Lower lobe of right lung (tissue), 2 donors: ENCODE measurements at regions not wholly inside any gene's neighbourhood (a gene's known extent, or its start where the extent isn't known, plus 50 kb on each side); places are given as distances from the start of the nearest gene placed in this dataset.

ENCODE experiments used
- ATAC-seq, 2 donors: fragments of 200-7000 bp; cut with Tn5 transposase; one replicate each; pipeline ENCODE4 v1.9.1; 2020 to 2022; ENCODE audit warnings: mild to moderate bottlenecking in 2 of 2, moderate library complexity in 2 of 2
- DNase-seq: peaks from one replicate; pipeline ENCODE4 v3.0.0-alpha.2; 2020
- H3K27ac ChIP-seq: fragments of 200-600 bp; one replicate; pipeline ENCODE4 v1.8.0; 2022
- H3K27me3 ChIP-seq: fragments of 200-600 bp; one replicate; pipeline ENCODE4 v1.8.0; 2022; ENCODE audit warnings: low read depth
- H3K36me3 ChIP-seq: fragments of 200-600 bp; one replicate; pipeline ENCODE4 v1.8.0; 2022; ENCODE audit warnings: mild to moderate bottlenecking
- H3K4me1 ChIP-seq: fragments of 200-600 bp; one replicate; pipeline ENCODE4 v1.8.0; 2022
- H3K4me3 ChIP-seq: fragments of 200-600 bp; one replicate; pipeline ENCODE4 v1.8.0; 2022; ENCODE audit warnings: mild to moderate bottlenecking
- H3K9me3 ChIP-seq: fragments of 200-600 bp; one replicate; pipeline ENCODE4 v1.8.0; 2022
- CTCF ChIP-seq: fragments of 200-600 bp; IDR thresholded peaks from one replicate; pipeline ENCODE4 v1.8.0; 2022; ENCODE audit warnings: antibody characterized with exemption, mild to moderate bottlenecking
- intact Hi-C: fragments of 100-400 bp; cut with DNase I; formaldehyde crosslinking; loops from one replicate; pipeline ENCODE4 v1.11.0; 2022
- donor health status: DM: no; HTN: yes; CAD: no; lungs with severe emphysema.

- Histone ChIP-seq H3K27ac (no peak overlapping the region), H3K9me3 (no peaks in the 10 kb centered on the region), H3K4me1 (no peaks in the 10 kb centered on the region), H3K4me3 (no peak overlapping the region), H3K27me3 (no peaks in the 10 kb centered on the region), H3K36me3 (no peaks in the 10 kb centered on the region)
- no peak for ATAC-seq
- intact Hi-C loops = no loop called here
- TF ChIP-seq CTCF = no peak
- no peak for DNase-seq
These were observed 664.2 kb downstream of the SORCS1 start for GRCh38 chr10:106500041-106500924.

- Histone ChIP-seq H3K27ac (no peak overlapping the region), H3K9me3 (no peaks in the 10 kb centered on the region), H3K36me3 (no peaks in the 10 kb centered on the region), H3K4me3 (no peak overlapping the region), H3K27me3 (no peaks in the 10 kb centered on the region), H3K4me1 (no peaks in the 10 kb centered on the region)
- intact Hi-C loops = no loop called here
- TF ChIP-seq CTCF = no peak
- no peak for DNase-seq
- ATAC-seq = no peak
These were observed 665.1 kb downstream of the SORCS1 start for GRCh38 chr10:106499448-106499847.

- no peak overlapping the region for H3K27ac ChIP-seq
- DNase-seq (no peak), ATAC-seq (no peak)
- H3K4me1 ChIP-seq = no peaks in the 10 kb centered on the region
- no peak overlapping the region for H3K4me3 ChIP-seq
- TF ChIP-seq CTCF = no peak
- intact Hi-C loops = no loop called here
- no peaks in the 10 kb centered on the region for H3K27me3 ChIP-seq
- H3K36me3 ChIP-seq = no peaks in the 10 kb centered on the region
- H3K9me3 ChIP-seq = no peaks in the 10 kb centered on the region
These were observed 665.8 kb downstream of the SORCS1 start for GRCh38 chr10:106498675-106499074.

GRCh38 chr10:106495931-106496330 is 668.6 kb downstream of the SORCS1 start:
- intact Hi-C loops = no loop called here
- DNase-seq = no peak

GRCh38 chr10:106493751-106494150 is 670.8 kb downstream of the SORCS1 start:
- no peaks in the 10 kb centered on the region for H3K4me1 ChIP-seq
- DNase-seq = no peak
- no peaks in the 10 kb centered on the region for H3K27me3 ChIP-seq
- H3K9me3 ChIP-seq = no peaks in the 10 kb centered on the region
- H3K36me3 ChIP-seq = no peaks in the 10 kb centered on the region
- no peak for TF ChIP-seq CTCF
- no peak overlapping the region for H3K27ac ChIP-seq
- no peak for ATAC-seq
- intact Hi-C loops = no loop called here
- no peak overlapping the region for H3K4me3 ChIP-seq

More at GRCh38 chr10:106495931-106496330, 668.6 kb downstream of the SORCS1 start:
- H3K27ac ChIP-seq = no peak overlapping the region
- no peak for ATAC-seq
- H3K9me3 ChIP-seq = no peaks in the 10 kb centered on the region
- H3K4me3 ChIP-seq = no peak overlapping the region
- H3K4me1 ChIP-seq = no peaks in the 10 kb centered on the region
- TF ChIP-seq CTCF = no peak
- H3K36me3 ChIP-seq = no peaks in the 10 kb centered on the region
- no peaks in the 10 kb centered on the region for H3K27me3 ChIP-seq
